ENCODE measurements at regions not wholly inside any gene's neighbourhood (a gene's known extent, or its start where the extent isn't known, plus 50 kb on each side); places are given as distances from the start of the nearest gene placed in this dataset.

GRCh38 chr16:17887963-17888362, 417.2 kb upstream of the XYLT1 start:
- no peak overlapping the region for H3K4me3 ChIP-seq
- H3K4me1 ChIP-seq = no peaks in the 10 kb centered on the region
- no peaks in the 10 kb centered on the region for H3K36me3 ChIP-seq
- 62 to 90% (median 80%) methylated on average over 3 of the region's 3 CpGs for WGBS, 5 donors
- intact Hi-C loops (cut with DNase I; ENCODE audit: low total_unique reads) = no loop called here
- no peaks in the 10 kb centered on the region for H3K9me3 ChIP-seq
- TF ChIP-seq POLR2AphosphoS5 (IDR thresholded peaks at IDR 0.05) = no peak
- TF ChIP-seq, protein P1, sequence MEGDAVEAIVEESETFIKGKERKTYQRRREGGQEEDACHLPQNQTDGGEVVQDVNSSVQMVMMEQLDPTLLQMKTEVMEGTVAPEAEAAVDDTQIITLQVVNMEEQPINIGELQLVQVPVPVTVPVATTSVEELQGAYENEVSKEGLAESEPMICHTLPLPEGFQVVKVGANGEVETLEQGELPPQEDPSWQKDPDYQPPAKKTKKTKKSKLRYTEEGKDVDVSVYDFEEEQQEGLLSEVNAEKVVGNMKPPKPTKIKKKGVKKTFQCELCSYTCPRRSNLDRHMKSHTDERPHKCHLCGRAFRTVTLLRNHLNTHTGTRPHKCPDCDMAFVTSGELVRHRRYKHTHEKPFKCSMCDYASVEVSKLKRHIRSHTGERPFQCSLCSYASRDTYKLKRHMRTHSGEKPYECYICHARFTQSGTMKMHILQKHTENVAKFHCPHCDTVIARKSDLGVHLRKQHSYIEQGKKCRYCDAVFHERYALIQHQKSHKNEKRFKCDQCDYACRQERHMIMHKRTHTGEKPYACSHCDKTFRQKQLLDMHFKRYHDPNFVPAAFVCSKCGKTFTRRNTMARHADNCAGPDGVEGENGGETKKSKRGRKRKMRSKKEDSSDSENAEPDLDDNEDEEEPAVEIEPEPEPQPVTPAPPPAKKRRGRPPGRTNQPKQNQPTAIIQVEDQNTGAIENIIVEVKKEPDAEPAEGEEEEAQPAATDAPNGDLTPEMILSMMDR (IDR thresholded peaks at IDR 0.05 in 8 of 11, conservative IDR thresholded peaks at IDR 0.05 in 3 of 11) = no peak
- TF ChIP-seq POLR2A (IDR thresholded peaks at IDR 0.05) = no peak
- no peak for DNase-seq
- H3K27me3 ChIP-seq (replicated peaks in 1 of 7) = no peaks in the 10 kb centered on the region
- no peak overlapping the region for H3K27ac ChIP-seq

DNA sequence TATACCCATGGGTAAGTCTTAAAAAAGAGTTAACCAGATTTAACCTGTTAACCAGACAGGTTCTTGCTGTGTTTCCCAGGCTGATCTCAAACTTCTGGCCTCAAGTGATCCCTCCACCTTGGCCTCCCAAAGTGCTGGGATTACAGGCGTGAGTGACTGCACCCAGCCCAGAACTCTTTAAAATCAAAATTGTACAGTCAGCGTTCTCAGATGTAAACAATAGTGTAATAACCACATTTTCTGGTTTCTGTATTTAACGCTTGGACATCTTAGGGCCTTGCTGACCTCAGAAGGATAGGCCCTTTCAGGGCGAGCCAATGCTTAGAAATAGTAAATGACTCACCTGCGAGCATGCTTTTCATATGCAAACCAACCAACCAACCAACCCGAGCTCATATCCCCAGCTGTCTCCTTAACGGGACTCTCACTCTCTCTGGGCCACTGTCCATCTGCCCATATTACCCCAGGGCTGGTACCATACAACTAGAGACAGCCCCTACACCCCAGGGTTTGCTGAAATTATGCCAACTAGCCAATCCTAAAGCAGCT, 415.0 kb upstream of the XYLT1 start:
- Histone ChIP-seq H3K4me1 (no peaks in the 10 kb centered on the region), H3K4me3 (no peak overlapping the region), H3K27me3 (replicated peaks in 1 of 7) (no peaks in the 10 kb centered on the region), H3K9me3 (no peaks in the 10 kb centered on the region), H3K36me3 (no peaks in the 10 kb centered on the region), H3K27ac (no peak overlapping the region)
- intact Hi-C loops (cut with DNase I; ENCODE audit: low total_unique reads) = no loop called here
- TF ChIP-seq POLR2AphosphoS5 (IDR thresholded peaks at IDR 0.05) (no peak), POLR2A (IDR thresholded peaks at IDR 0.05) (no peak)
- TF ChIP-seq, protein P1 (IDR thresholded peaks at IDR 0.05 in 8 of 11, conservative IDR thresholded peaks at IDR 0.05 in 3 of 11) = no peak
- no peak for DNase-seq
- WGBS, 5 donors = 73 to 92% (median 84%) methylated on average over 7 of the region's 7 CpGs

DNA sequence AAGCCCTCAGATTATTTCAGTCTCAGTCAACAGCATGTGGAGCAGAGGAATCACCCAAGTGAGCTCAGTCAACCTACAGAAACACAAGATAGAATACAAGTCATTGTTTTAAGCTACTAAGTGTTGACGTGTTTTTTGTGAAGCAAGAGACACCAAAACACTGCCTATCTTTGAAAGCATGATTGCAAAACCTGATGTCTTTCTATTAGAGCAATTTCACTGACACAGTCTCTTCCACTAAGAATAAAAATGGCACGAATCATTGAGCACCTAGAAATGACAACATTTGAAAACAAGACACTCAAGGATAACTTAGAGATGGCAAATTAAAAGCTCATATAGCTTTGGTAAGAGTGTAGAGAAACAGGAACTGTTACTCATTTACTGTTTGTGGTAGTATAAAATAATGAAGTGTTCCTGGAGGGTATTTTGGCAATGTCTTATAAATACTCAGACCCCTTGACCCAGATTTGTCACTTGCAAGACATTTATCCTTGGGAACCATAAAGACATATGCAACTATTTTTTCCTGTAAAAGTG, 407.1 kb upstream of the XYLT1 start:
- Histone ChIP-seq H3K27ac (no peak overlapping the region), H3K27me3 (replicated peaks in 1 of 7) (no peaks in the 10 kb centered on the region), H3K4me3 (no peak overlapping the region), H3K36me3 (no peaks in the 10 kb centered on the region), H3K9me3 (no peaks in the 10 kb centered on the region), H3K4me1 (no peaks in the 10 kb centered on the region)
- DNase-seq = no peak
- TF ChIP-seq, protein P1 (IDR thresholded peaks at IDR 0.05 in 8 of 11, conservative IDR thresholded peaks at IDR 0.05 in 3 of 11) = no peak
- TF ChIP-seq POLR2A (IDR thresholded peaks at IDR 0.05) (no peak), POLR2AphosphoS5 (IDR thresholded peaks at IDR 0.05) (no peak)
- intact Hi-C loops (cut with DNase I; ENCODE audit: low total_unique reads) = no loop called here
- 71 to 83% (median 78%) methylated on average over 2 of the region's 2 CpGs for WGBS, 5 donors

DNA sequence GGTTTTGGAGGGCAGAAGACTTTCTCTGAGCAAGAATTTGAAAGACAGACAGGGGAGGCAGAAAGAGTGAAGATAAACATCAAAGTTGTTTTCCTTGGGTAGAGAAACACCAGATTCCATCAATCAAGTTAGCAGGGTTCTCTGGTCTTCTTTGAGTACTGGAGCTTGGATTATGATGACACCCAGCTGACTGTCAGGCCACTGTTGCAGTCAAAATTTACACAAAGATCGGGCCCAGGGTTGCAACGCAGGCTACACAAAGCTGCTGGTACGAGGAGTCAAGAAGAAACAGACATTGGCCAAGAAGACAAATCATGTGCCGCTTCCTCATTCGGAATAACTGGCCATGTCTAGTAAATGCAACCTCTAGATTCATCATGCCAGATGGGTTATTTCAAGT, 396.2 kb upstream of the XYLT1 start:
- no peaks in the 10 kb centered on the region for H3K4me1 ChIP-seq
- whole genome bisulfite sequencing, 5 donors = 60 to 81% (median 75%) methylated on average over 5 of the region's 5 CpGs
- H3K4me3 ChIP-seq = no peak overlapping the region
- no peak for TF ChIP-seq POLR2AphosphoS5 (IDR thresholded peaks at IDR 0.05)
- no peaks in the 10 kb centered on the region for H3K36me3 ChIP-seq
- no peaks in the 10 kb centered on the region for H3K9me3 ChIP-seq
- H3K27ac ChIP-seq = no peak overlapping the region
- peaks cover 0 to 2% (median 0%) of the 10 kb centered on the region in 7 donors for H3K27me3 ChIP-seq (replicated peaks in 1 of 7)
- intact Hi-C loops (cut with DNase I; ENCODE audit: low total_unique reads) = no loop called here
- no peak for DNase-seq
